CD8-positive, alpha-beta memory T cell (primary cell): ENCODE measurements at regions not wholly inside any gene's neighbourhood (a gene's known extent, or its start where the extent isn't known, plus 50 kb on each side); places are given as distances from the start of the nearest gene placed in this dataset.

Experiments used
- CTCF ChIA-PET: fragments of 350-600 bp; sonication (Branson Sonifier 250); formaldehyde crosslinking; loops from one replicate; lab custom pipeline; 2021; ENCODE audit warnings: antibody characterized with exemption; lab: Charles Lee
- POLR2A ChIA-PET: fragments of 350-600 bp; sonication (Branson Sonifier 250); formaldehyde crosslinking; loops from one replicate; lab custom pipeline; 2021; ENCODE audit warnings: antibody characterized with exemption; lab: Charles Lee
- DNase-seq, 5 donors: peaks; one replicate each; pipeline versions ENCODE4 v3.0.0 to v3.0.0-alpha.2; 2020 to 2022; ENCODE audit warnings: mixed read lengths in 1 of 5
- H3K27ac ChIP-seq: one replicate; pipeline ENCODE4 v1.7.0; 2013; ENCODE audit warnings: low read depth, mild to moderate bottlenecking, low read length, moderate library complexity
- H3K27me3 ChIP-seq: 2 replicates; pipeline ENCODE4 v1.7.0; 2013; ENCODE audit warnings: low read length, mild to moderate bottlenecking; ENCODE audit not compliant: insufficient read depth, poor library complexity, severe bottlenecking
- H3K36me3 ChIP-seq: 2 replicates; pipeline ENCODE4 v1.7.0; 2013; ENCODE audit warnings: mild to moderate bottlenecking, low read length, moderate library complexity; ENCODE audit not compliant: insufficient read depth
- H3K4me1 ChIP-seq: 2 replicates; pipeline ENCODE4 v1.7.0; 2013; ENCODE audit warnings: mild to moderate bottlenecking, low read length, moderate library complexity; ENCODE audit not compliant: insufficient read depth
- H3K4me3 ChIP-seq: 2 replicates; pipeline ENCODE4 v1.7.0; 2013; ENCODE audit warnings: mild to moderate bottlenecking, low read length
- H3K9me3 ChIP-seq: 2 replicates; pipeline ENCODE4 v1.7.0; 2013; ENCODE audit warnings: mild to moderate bottlenecking, low read length
- H3K27ac Mint-ChIP-seq, 8 donors: one replicate each; pipeline ENCODE4 v1.8.0; 2020 to 2021; ENCODE audit warnings: mixed read lengths in 8 of 8, mild to moderate bottlenecking in 6 of 8, inconsistent platforms in 3 of 8, moderate library complexity in 3 of 8
- H3K27me3 Mint-ChIP-seq, 2 donors: one replicate each; pipeline ENCODE4 v1.8.0; 2020 to 2021; ENCODE audit warnings: mixed read lengths in 2 of 2, mild to moderate bottlenecking in 1 of 2, moderate library complexity in 1 of 2
- H3K36me3 Mint-ChIP-seq, 3 donors: one replicate each; pipeline ENCODE4 v1.8.0; 2020 to 2021; ENCODE audit warnings: mixed read lengths in 3 of 3, inconsistent platforms in 1 of 3, mild to moderate bottlenecking in 1 of 3
- H3K4me1 Mint-ChIP-seq, 3 donors: one replicate each; pipeline ENCODE4 v1.8.0; 2020 to 2021; ENCODE audit warnings: mixed read lengths in 3 of 3, inconsistent platforms in 1 of 3, mild to moderate bottlenecking in 1 of 3
- H3K4me3 Mint-ChIP-seq, 7 donors: one replicate each; pipeline ENCODE4 v1.8.0; 2020 to 2021; ENCODE audit warnings: mixed read lengths in 7 of 7, mild to moderate bottlenecking in 6 of 7, moderate library complexity in 4 of 7, inconsistent platforms in 2 of 7
- H3K9me3 Mint-ChIP-seq, 5 donors: one replicate each; pipeline ENCODE4 v1.8.0; 2020 to 2022; ENCODE audit warnings: mixed read lengths in 5 of 5, mild to moderate bottlenecking in 3 of 5, moderate library complexity in 2 of 5, inconsistent platforms in 1 of 5

- Mint-ChIP-seq H3K27me3 (no peaks in the 10 kb centered on the region), H3K36me3 (no peaks in the 10 kb centered on the region), H3K9me3 (peaks cover 0 to 12% (median 0%) of the 10 kb centered on the region in 5 donors), H3K27ac (no peak overlapping the region), H3K4me1 (no peaks in the 10 kb centered on the region), H3K4me3 (no peak overlapping the region)
- no peaks in the 10 kb centered on the region for H3K36me3 ChIP-seq
- POLR2A ChIA-PET = no interaction called here
- H3K4me1 ChIP-seq = no peaks in the 10 kb centered on the region
- H3K27ac ChIP-seq = no peak overlapping the region
- H3K4me3 ChIP-seq = no peak overlapping the region
- DNase-seq = no peak
- no peaks in the 10 kb centered on the region for H3K9me3 ChIP-seq
- no peaks in the 10 kb centered on the region for H3K27me3 ChIP-seq
- CTCF ChIA-PET = no interaction called here
Observed at GRCh38 chr2:188725746-188726360, 248.3 kb upstream of the COL3A1 start.

DNA sequence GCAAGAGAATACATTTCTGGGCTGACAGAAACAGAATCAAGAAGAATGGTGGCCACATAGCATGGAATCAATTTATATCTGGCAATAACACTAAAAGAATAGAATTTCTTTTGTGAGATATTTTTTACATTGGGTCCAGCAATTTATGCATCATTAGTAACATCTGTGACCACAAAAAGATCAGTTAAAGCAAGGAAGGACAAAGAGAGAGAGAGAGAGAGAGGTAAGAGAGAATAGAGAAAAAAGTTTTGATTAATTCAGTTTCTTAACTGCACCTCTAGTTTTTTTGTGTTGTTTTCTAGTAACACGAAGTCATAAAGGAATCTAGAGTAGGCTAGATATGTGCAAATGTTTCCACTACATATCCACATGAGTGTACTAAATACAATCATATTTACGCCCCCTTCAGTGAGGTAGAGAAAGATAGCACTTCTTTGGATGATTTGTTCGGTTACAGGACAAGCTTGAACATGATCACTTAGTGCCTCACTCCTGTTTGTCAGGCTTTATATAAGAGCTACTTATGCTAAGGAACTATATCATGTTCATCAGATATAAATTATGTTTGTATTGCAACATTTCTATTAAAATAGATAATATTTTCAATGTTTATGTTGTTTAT lies 247.4 kb upstream of the COL3A1 start:
- Histone ChIP-seq H3K4me1 (no peaks in the 10 kb centered on the region), H3K9me3 (no peaks in the 10 kb centered on the region), H3K27me3 (no peaks in the 10 kb centered on the region), H3K27ac (no peak overlapping the region), H3K36me3 (no peaks in the 10 kb centered on the region), H3K4me3 (no peak overlapping the region)
- POLR2A ChIA-PET = no interaction called here
- no peaks in the 10 kb centered on the region for H3K27me3 Mint-ChIP-seq
- no peak for DNase-seq
- no peaks in the 10 kb centered on the region for H3K4me1 Mint-ChIP-seq
- H3K9me3 Mint-ChIP-seq = peaks cover 0 to 8% (median 0%) of the 10 kb centered on the region in 5 donors
- CTCF ChIA-PET = no interaction called here
- no peaks in the 10 kb centered on the region for H3K36me3 Mint-ChIP-seq
- no peak overlapping the region for H3K27ac Mint-ChIP-seq
- H3K4me3 Mint-ChIP-seq = no peak overlapping the region

DNA sequence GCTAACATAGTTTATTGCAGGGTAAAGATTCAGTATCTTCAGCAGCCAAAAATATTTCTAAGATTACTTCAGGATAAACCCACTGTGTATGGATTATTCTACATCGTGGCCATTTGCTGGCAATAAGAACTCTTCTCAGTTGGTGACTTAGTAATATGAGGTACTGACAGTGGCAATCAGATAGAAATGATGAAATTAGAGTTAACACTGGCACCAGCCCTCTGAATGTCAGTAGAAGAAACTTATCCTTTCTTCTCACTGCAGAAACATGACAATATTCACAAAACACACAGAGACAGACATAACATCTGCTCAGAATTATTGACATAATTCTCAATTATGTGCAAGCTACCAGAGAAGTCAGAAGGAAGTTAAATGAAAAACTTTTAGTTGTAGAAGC lies 246.3 kb upstream of the COL3A1 start:
- Histone ChIP-seq H3K27ac (no peak overlapping the region), H3K36me3 (no peaks in the 10 kb centered on the region), H3K9me3 (no peaks in the 10 kb centered on the region), H3K4me1 (no peaks in the 10 kb centered on the region), H3K4me3 (no peak overlapping the region), H3K27me3 (no peaks in the 10 kb centered on the region)
- Mint-ChIP-seq H3K4me3 (no peak overlapping the region), H3K27me3 (no peaks in the 10 kb centered on the region), H3K9me3 (peaks cover 0 to 4% (median 0%) of the 10 kb centered on the region in 5 donors), H3K4me1 (no peaks in the 10 kb centered on the region), H3K27ac (no peak overlapping the region), H3K36me3 (no peaks in the 10 kb centered on the region)
- POLR2A ChIA-PET = no interaction called here
- CTCF ChIA-PET = no interaction called here
- DNase-seq = no peak

DNA sequence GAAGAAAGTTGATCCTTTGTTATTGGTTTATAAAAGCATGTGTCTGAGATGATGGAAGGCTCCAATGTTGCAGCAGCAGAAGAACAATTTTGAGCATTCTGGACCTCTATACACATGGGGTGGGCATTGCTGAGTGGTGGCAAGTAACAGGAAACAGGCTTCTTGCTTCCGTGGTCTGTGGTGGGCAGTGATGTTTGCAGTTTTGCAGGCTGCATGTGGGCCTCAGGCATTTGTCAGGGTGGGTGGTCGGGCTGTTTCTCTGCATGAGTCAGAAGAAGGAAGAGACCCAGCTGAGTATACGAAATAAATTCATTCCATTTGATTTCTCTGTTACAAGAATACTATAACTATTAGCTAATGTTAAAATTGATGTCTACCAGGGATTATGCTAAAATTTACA lies 239.5 kb upstream of the COL3A1 start:
- Histone ChIP-seq H3K36me3 (no peaks in the 10 kb centered on the region), H3K27me3 (no peaks in the 10 kb centered on the region), H3K4me1 (no peaks in the 10 kb centered on the region), H3K4me3 (no peak overlapping the region), H3K27ac (no peak overlapping the region), H3K9me3 (no peaks in the 10 kb centered on the region)
- ChIA-PET CTCF (no interaction called here), POLR2A (no interaction called here)
- no peaks in the 10 kb centered on the region for H3K4me1 Mint-ChIP-seq
- no peak overlapping the region for H3K4me3 Mint-ChIP-seq
- H3K27me3 Mint-ChIP-seq = no peaks in the 10 kb centered on the region
- H3K27ac Mint-ChIP-seq = no peak overlapping the region
- peaks cover 0 to 5% (median 0%) of the 10 kb centered on the region in 5 donors for H3K9me3 Mint-ChIP-seq
- H3K36me3 Mint-ChIP-seq = no peaks in the 10 kb centered on the region
- DNase-seq = no peak

DNA sequence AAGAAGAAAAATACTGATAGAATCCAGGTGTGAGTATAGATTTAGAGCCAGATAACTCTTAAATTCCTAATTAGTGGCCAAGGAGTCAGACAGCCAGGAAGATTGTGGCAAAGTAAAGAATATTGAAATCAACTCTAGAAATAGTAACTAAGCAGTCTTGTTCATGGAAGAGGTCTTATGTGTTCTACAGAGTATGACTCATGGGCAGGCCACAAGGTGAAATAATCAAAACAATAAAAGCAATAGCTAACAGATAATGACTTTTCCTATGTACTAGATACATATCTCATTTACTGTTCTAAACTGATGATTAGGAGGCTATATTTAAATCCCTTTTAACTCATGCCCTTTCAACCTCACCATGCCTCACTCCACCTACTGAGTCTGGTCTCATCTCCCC lies 227.4 kb upstream of the COL3A1 start:
- POLR2A ChIA-PET = no interaction called here
- H3K27me3 ChIP-seq = no peaks in the 10 kb centered on the region
- CTCF ChIA-PET = no interaction called here
- H3K9me3 ChIP-seq = no peaks in the 10 kb centered on the region
- Mint-ChIP-seq H3K27ac (peak overlapping the region in 1 of 8 donors; percentile 64), H3K4me1 (no peaks in the 10 kb centered on the region), H3K4me3 (no peak overlapping the region), H3K9me3 (peaks cover 0 to 11% (median 0%) of the 10 kb centered on the region in 5 donors), H3K36me3 (no peaks in the 10 kb centered on the region), H3K27me3 (no peaks in the 10 kb centered on the region)
- no peak overlapping the region for H3K27ac ChIP-seq
- no peak overlapping the region for H3K4me3 ChIP-seq
- H3K4me1 ChIP-seq = no peaks in the 10 kb centered on the region
- DNase-seq = no peak
- no peaks in the 10 kb centered on the region for H3K36me3 ChIP-seq

GRCh38 chr2:188751816-188752215 lies 222.4 kb upstream of the COL3A1 start:
- Mint-ChIP-seq H3K27me3 (no peaks in the 10 kb centered on the region), H3K36me3 (no peaks in the 10 kb centered on the region), H3K27ac (no peak overlapping the region), H3K4me3 (no peak overlapping the region), H3K9me3 (peaks cover 0 to 11% (median 5%) of the 10 kb centered on the region in 5 donors), H3K4me1 (no peaks in the 10 kb centered on the region)
- H3K4me3 ChIP-seq = no peak overlapping the region
- no peaks in the 10 kb centered on the region for H3K27me3 ChIP-seq
- H3K27ac ChIP-seq = no peak overlapping the region
- DNase-seq = no peak
- no peaks in the 10 kb centered on the region for H3K4me1 ChIP-seq
- no peaks in the 10 kb centered on the region for H3K36me3 ChIP-seq
- POLR2A ChIA-PET = no interaction called here
- H3K9me3 ChIP-seq = no peaks in the 10 kb centered on the region
- CTCF ChIA-PET = no interaction called here

DNA sequence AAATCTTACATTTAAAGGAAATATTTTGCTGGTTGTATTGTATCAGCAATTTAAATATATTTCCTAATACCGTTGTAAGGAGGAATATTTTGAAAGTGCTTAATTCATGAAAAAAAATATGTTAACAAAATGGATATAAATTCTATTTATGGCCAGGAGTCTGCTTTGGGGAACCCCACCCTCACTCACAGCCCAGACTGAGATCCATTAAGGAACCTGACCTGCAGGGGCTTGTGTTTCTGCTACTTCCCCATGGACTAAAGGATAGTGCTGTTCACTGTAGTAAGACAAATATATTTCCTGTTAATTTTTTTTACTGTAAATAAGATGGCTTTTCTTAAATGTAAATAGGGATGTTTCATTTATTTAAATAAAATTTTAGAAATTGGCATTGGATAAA lies 221.9 kb upstream of the COL3A1 start:
- CTCF ChIA-PET = no interaction called here
- POLR2A ChIA-PET = no interaction called here

GRCh38 chr2:188762151-188762550 lies 212.0 kb upstream of the COL3A1 start:
- ChIA-PET POLR2A (no interaction called here), CTCF (no interaction called here)
- no peaks in the 10 kb centered on the region for H3K36me3 ChIP-seq
- Mint-ChIP-seq H3K27me3 (no peaks in the 10 kb centered on the region), H3K4me1 (no peaks in the 10 kb centered on the region), H3K4me3 (no peak overlapping the region), H3K9me3 (peaks cover 2 to 6% (median 3%) of the 10 kb centered on the region in 5 donors), H3K36me3 (no peaks in the 10 kb centered on the region), H3K27ac (no peak overlapping the region)
- no peak overlapping the region for H3K27ac ChIP-seq
- no peaks in the 10 kb centered on the region for H3K9me3 ChIP-seq
- DNase-seq = no peak
- no peaks in the 10 kb centered on the region for H3K27me3 ChIP-seq
- H3K4me3 ChIP-seq = no peak overlapping the region
- no peaks in the 10 kb centered on the region for H3K4me1 ChIP-seq

More for the DNA sequence above, 221.9 kb upstream of the COL3A1 start:
- H3K36me3 ChIP-seq = no peaks in the 10 kb centered on the region
- no peak overlapping the region for H3K4me3 ChIP-seq
- peaks cover 2 to 11% (median 9%) of the 10 kb centered on the region in 5 donors for H3K9me3 Mint-ChIP-seq
- no peaks in the 10 kb centered on the region for H3K36me3 Mint-ChIP-seq
- H3K4me1 Mint-ChIP-seq = no peaks in the 10 kb centered on the region
- no peak overlapping the region for H3K4me3 Mint-ChIP-seq
- DNase-seq = no peak
- no peak overlapping the region for H3K27ac ChIP-seq
- no peak overlapping the region for H3K27ac Mint-ChIP-seq
- no peaks in the 10 kb centered on the region for H3K27me3 Mint-ChIP-seq
- no peaks in the 10 kb centered on the region for H3K9me3 ChIP-seq
- no peaks in the 10 kb centered on the region for H3K4me1 ChIP-seq
- H3K27me3 ChIP-seq = no peaks in the 10 kb centered on the region
